CMK (cell line): ENCODE measurements at regions not wholly inside any gene's neighbourhood (a gene's known extent, or its start where the extent isn't known, plus 50 kb on each side); places are given as distances from the start of the nearest gene placed in this dataset.
"Not testable (repeated sequence)": the region's sequence is repeated elsewhere in the genome, so short reads cannot be mapped to it uniquely, and the experiment has no call there.

Source experiments
- DNase-seq: peaks from one replicate; pipeline ENCODE4 v3.0.0-alpha.2; 2010; ENCODE audit warnings: low read depth

- DNase-seq = no peak
Measured at GRCh38 chr6:33894438-33894837, 90.6 kb upstream of the MLN start.

GRCh38 chr6:33892581-33893346, 89.0 kb upstream of the MLN start:
- DNase-seq = no peak

- DNase-seq = no peak
Measured at GRCh38 chr6:33888664-33889200, 84.9 kb upstream of the MLN start.

DNA sequence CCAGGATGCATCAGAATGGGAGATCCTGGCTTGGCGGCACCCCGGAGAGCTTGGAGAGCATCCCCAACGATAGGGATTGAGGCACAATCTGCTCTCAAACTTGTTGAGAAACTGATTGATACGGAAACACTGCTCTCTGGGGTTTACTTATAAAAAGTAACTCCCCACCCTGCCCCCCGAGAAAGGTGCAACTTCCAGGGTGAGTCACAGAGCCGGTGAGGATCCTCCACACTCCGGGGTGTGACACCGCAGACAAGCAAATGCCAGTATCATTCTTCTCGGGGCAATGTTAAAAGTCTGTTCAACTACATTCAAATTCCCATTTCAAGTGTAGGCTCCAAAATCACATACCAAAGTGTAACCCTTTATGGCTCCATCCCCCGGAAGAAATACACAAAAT, 84.4 kb upstream of the MLN start:
- no peak for DNase-seq

- no peak for DNase-seq
Measured at GRCh38 chr6:33886673-33887144, 82.9 kb upstream of the MLN start.

DNA sequence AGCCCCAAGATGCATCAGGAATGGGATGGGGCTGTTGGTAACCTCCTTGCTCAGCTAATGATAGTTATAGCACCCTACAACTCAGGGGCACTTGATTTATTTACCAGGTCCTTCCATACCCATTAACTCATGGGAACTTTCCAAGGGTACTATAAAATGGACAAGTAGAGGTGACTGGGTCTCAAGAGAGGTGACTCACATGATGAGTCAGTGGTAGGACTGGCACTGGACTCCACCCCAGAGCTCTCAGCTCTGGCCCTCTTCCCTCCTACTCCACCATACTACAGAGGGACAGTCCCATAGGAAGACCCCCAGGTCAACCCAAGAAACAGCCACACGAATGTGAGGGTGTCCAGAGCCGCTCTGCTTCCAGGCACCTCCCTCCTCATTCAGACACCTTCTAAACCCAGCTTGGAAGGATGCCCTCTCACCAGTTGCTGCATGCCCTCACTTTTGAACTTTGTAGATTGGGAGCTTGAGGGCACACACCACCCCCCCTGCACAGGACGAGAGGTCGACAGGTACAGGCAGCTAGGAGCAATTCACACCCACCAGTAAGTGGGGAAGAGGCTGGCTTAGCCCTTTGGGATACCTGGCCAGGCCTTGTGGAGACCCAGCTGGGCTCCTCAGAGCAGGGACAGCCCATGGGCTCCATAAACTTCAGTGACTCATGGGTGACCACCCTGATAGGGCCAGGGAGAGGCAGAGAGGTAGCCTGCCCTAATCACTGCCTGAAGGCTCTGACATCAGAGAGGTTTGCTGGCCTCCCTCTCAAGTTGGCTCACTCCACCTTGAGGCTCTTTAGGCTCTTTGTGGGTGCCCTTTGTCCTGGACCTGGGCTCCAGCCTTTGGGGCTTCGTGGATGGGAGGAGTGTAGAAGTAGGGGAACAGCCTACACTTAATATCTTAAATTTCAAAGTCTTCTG, 81.6 kb upstream of the MLN start:
- DNase-seq = no peak

DNA sequence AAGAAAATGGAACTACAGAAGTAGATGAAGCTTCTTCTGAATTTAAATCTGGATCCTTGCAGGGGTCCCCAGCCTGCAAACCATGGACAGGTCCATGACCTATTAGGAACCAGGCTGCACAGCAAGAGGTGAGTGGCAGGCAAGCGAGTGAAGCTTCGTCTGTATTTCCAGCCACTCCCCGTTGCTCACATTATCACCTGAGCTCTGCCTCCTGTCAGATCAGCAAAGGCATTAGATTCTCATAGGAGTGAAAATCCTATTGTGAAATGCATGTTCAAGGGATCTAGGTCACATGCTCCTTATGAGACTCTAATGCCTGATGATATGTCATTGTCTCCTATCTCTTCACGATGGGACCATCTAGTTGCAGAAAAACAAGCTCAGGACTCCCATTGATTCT, 79.8 kb upstream of the MLN start:
- DNase-seq = not testable (repeated sequence)

- no peak for DNase-seq
Measured at GRCh38 chr6:33882154-33882553, 78.4 kb upstream of the MLN start.

DNA sequence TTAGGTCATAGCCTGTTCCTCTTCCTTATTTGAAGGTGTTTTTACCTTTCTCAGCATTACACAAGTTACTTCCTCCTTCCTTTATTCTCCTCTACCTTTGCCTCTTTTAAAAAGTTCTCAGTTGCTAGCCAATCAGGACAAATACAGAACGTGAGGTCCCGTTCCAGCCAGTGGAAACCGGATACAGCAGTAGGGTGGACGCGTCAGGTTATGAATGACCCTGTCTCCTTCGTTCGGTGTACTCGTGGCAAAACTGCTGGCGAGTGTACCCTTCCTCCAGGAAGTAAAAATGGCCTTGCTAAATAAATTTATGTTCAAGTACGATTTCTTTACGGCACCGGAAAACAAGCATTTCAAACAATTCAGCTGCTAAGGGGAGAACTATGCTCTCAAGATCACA, 77.0 kb upstream of the MLN start:
- DNase-seq = no peak

DNA sequence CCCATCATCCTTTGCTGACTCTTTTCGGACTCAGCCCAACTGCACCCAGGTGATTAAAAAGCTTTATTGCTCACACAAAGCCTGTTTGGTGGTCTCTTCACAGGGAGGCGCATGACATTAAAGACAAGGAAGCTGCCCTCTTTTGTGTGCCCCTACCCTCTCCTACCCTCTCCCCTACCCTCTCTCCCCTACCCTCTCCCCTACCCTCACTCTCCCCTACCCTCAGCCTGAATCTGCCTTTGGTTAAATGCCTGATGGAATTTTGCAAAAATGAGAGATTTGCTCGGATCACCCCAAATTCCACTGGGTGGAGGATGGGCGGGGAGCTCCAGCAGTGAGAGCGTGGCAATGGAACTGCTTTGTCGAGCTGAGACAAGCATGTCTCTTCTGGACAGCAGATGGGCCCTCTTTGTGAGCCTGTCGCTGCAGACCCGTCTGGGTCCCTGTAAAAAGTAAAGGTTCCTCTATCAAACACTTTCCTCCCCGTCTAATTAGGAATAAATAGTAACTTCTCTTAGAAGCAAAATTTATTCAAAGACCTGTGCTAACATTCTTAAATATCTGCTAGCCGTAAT, 76.4 kb upstream of the MLN start:
- DNase-seq = no peak

DNA sequence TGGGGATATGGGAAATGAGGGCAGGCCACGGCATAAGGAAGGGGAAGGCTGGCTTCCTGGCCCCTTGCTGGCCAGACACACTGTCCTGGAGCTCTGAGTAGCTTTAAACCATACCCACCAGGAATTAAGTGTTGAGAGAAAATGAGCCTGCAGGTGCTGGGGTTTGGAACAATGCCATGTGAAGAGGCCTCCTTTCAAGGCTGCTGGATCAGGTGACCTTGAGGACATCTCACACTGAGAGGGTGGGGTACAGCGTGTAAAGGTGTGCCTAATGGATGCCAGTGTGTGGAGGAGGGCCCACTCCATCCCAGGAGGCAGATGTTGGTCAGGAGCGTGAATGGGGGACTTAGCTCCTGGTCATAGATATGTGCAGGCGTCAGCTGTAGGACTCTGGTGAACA, 74.8 kb upstream of the MLN start:
- DNase-seq = no peak

GRCh38 chr6:33877982-33878535, 74.3 kb upstream of the MLN start:
- DNase-seq = no peak

DNA sequence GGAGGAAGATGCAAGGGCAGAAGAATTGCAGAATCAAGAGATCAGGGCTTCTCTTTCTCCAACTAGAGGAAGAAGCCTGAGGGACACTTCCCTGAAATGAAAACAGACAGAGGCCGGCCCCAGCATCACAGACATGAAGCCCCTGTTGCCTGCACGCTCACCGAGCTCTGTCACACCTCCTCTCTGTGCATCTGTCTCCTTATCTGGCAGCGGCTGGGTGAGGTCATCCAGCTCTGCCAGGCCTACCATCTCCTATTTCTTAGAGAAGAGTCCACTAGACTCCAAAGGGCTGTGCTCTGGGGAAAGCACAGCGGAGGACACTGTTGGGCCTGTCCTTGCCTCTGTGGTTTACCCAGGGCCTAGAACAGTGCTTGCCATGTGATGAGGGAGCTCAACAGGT, 71.9 kb upstream of the MLN start:
- no peak for DNase-seq

- no peak for DNase-seq
Measured at GRCh38 chr6:33875141-33875581, 71.4 kb upstream of the MLN start.

DNA sequence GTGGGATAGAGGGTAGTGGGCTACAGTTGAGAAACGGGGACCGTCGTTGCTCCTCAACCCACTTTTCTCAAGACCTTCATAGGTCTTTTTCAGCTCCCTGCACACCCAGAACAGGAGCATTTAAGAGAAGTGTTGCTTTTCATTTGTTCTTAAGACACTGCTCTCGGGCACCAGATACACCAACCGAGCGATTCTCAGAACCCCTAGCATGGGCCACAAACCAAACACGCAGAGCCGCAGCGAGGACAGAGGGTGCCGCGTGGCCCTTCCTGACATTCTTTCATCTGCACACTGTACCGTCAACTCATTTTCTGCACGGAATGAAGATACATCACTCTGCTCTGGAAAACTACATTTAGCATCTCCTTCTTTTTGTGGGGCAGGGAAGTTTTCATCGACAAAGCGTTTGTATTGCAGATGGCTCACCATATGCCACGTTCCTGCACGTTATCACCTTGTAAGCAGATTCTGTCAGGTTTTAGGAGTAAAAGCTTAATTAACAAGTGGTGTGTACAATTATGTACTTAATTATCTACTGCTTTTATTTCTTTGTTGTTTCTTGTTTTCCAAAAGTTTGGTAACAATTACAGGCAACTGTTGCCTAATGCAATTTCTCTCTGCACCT, 70.4 kb upstream of the MLN start:
- DNase-seq = no peak

GRCh38 chr6:33872761-33873160, 69.0 kb upstream of the MLN start:
- DNase-seq = no peak

- DNase-seq = no peak
Measured at GRCh38 chr6:33869826-33870423, 66.1 kb upstream of the MLN start.

- DNase-seq = no peak
Measured at GRCh38 chr6:33869121-33869520, 65.3 kb upstream of the MLN start.

- DNase-seq = no peak
Measured at GRCh38 chr6:33868141-33868540, 64.3 kb upstream of the MLN start.

DNA sequence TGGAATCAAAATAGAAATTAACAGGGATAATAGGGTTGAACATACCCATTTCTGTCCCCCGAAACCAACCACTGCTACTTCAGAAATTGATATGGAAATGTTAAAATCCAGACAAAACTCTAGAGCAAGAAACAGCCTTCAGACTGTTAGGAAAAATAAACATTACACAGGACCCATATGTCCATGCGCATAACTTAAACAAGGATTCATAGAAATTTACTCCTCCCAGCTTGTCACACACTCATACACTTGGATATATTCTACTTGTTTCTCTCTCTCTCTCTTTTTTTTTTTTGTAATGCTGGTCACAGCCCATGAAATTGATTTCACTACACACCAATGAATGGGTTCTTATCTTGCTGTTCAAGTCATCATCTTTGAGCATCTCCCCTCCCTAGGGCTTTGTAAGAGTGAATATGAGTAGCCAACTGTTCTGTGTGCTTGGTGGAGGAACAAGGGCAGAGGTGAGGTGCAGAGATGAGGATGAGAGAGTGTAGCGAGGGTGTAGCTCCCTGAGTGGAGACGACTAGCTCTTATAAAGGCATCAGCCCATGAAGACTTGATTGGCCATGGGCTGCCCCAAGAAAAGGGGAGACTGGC, 61.8 kb upstream of the MLN start:
- DNase-seq = no peak
